ENCODE measurements at regions not wholly inside any gene's neighbourhood (a gene's known extent, or its start where the extent isn't known, plus 50 kb on each side); places are given as distances from the start of the nearest gene placed in this dataset.

DNA sequence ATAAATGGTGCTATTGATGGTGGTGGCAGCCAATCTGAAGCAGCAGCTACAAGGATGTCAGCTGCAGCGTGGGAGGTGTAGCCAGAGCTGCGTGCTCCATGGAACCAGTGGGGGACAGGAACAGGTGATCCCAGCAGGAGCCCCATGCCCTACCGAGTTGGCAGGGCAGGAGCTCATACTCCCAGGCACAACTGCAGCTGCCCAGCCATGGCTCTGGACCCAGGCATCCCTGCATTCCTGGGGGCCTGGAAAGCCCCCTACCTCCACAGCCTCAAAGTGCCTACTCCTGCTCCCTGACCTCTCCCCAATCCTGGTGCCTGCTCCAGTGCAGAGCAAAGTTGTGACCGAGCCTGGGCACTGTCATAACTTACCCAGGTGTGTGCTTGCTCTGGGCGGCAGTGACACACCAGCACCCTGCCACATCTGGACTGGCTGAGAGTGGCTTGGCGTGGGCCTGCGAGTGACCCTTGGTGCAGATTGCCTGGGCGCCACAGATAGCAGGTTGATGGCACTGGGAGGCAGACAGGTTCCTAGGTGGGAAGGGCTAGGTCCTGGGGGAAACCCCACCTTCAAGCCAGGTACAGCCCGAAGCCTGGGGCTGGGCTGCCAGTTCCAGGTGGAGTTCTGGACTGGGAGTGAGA lies 101.1 kb downstream of the DCAF12L2 start:
- Histone ChIP-seq H3K4me3 (ENCODE audit: low read length) (no peak overlapping the region), H3K36me3 (ENCODE audit: control insufficient read depth, low read length) (no peaks in the 10 kb centered on the region), H3K27me3 (ENCODE audit: control insufficient read depth, low read length) (no peaks in the 10 kb centered on the region), H3K4me2 (ENCODE audit: low read length) (no peak overlapping the region), H3K79me2 (ENCODE audit: control insufficient read depth, low read length) (no peaks in the 10 kb centered on the region), H3K27ac (ENCODE audit: low read depth, low read length) (no peak overlapping the region), H3K9me3 (ENCODE audit: control insufficient read depth, insufficient read depth, low read length) (no peaks in the 10 kb centered on the region), H3K9me2 (replicated peaks; ENCODE audit: control insufficient read depth, low read length) (no peaks in the 10 kb centered on the region), H4K20me1 (ENCODE audit: control insufficient read depth, insufficient read depth, low read depth, low read length) (no peaks in the 10 kb centered on the region), H3K4me1 (ENCODE audit: control insufficient read depth, low read length) (no peaks in the 10 kb centered on the region), H3F3A (ENCODE audit: control insufficient read depth, insufficient read depth) (no peaks in the 10 kb centered on the region)
- TF ChIP-seq, protein P1, sequence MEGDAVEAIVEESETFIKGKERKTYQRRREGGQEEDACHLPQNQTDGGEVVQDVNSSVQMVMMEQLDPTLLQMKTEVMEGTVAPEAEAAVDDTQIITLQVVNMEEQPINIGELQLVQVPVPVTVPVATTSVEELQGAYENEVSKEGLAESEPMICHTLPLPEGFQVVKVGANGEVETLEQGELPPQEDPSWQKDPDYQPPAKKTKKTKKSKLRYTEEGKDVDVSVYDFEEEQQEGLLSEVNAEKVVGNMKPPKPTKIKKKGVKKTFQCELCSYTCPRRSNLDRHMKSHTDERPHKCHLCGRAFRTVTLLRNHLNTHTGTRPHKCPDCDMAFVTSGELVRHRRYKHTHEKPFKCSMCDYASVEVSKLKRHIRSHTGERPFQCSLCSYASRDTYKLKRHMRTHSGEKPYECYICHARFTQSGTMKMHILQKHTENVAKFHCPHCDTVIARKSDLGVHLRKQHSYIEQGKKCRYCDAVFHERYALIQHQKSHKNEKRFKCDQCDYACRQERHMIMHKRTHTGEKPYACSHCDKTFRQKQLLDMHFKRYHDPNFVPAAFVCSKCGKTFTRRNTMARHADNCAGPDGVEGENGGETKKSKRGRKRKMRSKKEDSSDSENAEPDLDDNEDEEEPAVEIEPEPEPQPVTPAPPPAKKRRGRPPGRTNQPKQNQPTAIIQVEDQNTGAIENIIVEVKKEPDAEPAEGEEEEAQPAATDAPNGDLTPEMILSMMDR (IDR thresholded peaks at IDR 0.05; ENCODE audit: low read depth, low read length, poor library complexity, severe bottlenecking) = no peak
- no peak for TF ChIP-seq EZH2phosphoT487 (IDR thresholded peaks at IDR 0.05; ENCODE audit: borderline replicate concordance, low read length)

DNA sequence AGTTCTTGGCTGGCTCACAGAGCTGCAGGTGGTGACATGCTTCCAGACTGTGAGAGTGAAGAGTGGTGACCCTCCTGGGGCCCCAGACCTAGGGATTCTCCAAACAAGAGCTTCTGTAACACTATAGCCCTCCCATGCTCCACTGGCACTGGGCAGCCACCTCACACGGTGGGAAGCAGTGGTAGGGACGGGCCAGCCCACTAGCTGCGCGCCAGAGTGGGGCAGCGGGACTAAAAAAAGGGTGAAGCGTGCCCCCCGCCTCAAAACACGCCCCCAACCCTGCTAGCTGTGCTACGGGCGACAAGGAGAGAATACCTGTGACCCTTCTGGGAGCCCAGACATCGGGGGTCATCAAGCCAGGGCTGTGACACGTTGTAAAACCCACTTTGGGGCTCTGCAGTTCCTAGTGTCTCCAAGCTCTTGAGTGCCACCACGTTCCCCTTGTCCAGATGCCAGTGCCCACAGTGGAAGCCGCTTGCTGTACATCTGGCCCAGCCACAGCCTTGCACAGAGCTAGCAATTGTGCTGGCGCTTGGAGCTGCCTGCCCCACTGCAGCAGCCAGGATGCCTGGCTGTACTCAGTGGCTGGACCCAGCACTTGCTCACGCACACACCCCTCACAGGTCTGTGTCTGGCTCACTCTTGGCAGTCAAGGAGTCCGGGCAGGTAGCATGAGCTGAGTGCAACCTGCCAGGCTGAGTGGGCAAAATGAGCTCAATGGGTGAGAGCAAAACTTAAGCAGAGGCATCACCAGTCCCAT lies 100.0 kb downstream of the DCAF12L2 start:
- Histone ChIP-seq H3K27ac (ENCODE audit: low read depth, low read length) (no peak overlapping the region), H3K4me1 (ENCODE audit: control insufficient read depth, low read length) (no peaks in the 10 kb centered on the region), H3K4me2 (ENCODE audit: low read length) (no peak overlapping the region), H3K9me3 (ENCODE audit: control insufficient read depth, insufficient read depth, low read length) (no peaks in the 10 kb centered on the region), H3K27me3 (ENCODE audit: control insufficient read depth, low read length) (no peaks in the 10 kb centered on the region), H3F3A (ENCODE audit: control insufficient read depth, insufficient read depth) (no peaks in the 10 kb centered on the region), H3K79me2 (ENCODE audit: control insufficient read depth, low read length) (no peaks in the 10 kb centered on the region), H3K9me2 (replicated peaks; ENCODE audit: control insufficient read depth, low read length) (no peaks in the 10 kb centered on the region), H3K36me3 (ENCODE audit: control insufficient read depth, low read length) (no peaks in the 10 kb centered on the region), H3K4me3 (ENCODE audit: low read length) (no peak overlapping the region), H4K20me1 (ENCODE audit: control insufficient read depth, insufficient read depth, low read depth, low read length) (no peaks in the 10 kb centered on the region)
- TF ChIP-seq EZH2phosphoT487 (IDR thresholded peaks at IDR 0.05; ENCODE audit: borderline replicate concordance, low read length) = no peak
- TF ChIP-seq, protein P1 (IDR thresholded peaks at IDR 0.05; ENCODE audit: low read depth, low read length, poor library complexity, severe bottlenecking) = no peak
